ENCODE measurements at regions not wholly inside any gene's neighbourhood (a gene's known extent, or its start where the extent isn't known, plus 50 kb on each side); places are given as distances from the start of the nearest gene placed in this dataset.

DNA sequence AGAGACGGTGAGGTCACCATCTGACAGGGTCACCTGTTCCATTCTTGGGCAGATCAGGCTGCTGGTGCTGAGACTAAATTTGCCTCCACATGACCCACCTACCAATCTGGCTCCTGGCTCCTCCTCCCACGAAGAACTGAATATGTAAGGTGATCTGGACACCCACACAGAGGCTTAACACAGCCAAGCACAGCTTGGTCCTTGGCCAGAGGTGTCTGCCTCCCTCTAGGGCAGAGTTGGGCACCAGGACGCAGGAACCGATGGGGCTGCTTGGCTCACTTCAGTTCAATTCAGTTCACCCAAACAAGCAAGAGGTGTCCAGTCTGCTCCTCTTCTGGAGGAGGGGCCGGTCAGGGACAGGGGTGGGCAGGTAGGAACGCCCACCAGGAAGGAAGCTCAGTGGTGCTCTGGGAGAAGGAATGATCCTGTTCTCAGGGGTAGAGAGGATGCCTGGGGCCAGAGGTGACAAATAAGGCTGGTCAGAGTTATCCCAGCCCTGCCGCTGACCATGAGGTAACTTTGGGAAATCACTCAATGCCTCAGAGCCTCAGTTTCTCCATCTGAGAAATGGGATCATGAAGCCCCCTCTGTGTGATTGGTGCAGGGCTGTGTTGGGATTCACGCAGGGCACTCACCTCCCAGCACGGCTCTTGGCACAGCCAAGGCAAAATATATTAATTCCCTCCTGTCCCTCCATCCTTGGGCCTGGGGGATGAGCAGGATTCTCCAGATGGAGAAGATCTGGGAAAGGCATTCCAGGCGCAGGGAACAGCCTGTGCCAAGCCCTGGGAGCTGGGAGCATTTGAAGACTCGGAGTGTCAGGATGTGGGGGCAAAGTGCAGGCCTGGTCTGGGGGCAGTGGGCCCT lies 284.5 kb downstream of the PTPRU start:
- TF ChIP-seq, protein P1, sequence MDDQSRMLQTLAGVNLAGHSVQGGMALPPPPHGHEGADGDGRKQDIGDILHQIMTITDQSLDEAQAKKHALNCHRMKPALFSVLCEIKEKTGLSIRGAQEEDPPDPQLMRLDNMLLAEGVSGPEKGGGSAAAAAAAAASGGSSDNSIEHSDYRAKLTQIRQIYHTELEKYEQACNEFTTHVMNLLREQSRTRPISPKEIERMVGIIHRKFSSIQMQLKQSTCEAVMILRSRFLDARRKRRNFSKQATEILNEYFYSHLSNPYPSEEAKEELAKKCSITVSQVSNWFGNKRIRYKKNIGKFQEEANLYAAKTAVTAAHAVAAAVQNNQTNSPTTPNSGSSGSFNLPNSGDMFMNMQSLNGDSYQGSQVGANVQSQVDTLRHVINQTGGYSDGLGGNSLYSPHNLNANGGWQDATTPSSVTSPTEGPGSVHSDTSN (IDR thresholded peaks at IDR 0.05; ENCODE audit: insufficient replicate concordance, low read depth, low read length) = no peak
- TF ChIP-seq CBX5 (IDR thresholded peaks at IDR 0.05; ENCODE audit: low read depth) = no peak
